Posterior vena cava (tissue), 2 donors: ENCODE measurements at regions not wholly inside any gene's neighbourhood (a gene's known extent, or its start where the extent isn't known, plus 50 kb on each side); places are given as distances from the start of the nearest gene placed in this dataset.

Experiments used
- DNase-seq: peaks from one replicate; pipeline ENCODE4 v3.0.0-alpha.2; 2020; ENCODE audit warnings: low spot score
- intact Hi-C, 2 donors: fragments of 100-400 bp; cut with DNase I; formaldehyde crosslinking; loops; one replicate each; pipeline versions ENCODE4 v1.14.1 to v1.14.2; 2022 to 2023
- donor health status: DM: yes; HTN: yes; CAD: no.
- donor health status: DM: yes; HTN: yes; CAD: no.

DNA sequence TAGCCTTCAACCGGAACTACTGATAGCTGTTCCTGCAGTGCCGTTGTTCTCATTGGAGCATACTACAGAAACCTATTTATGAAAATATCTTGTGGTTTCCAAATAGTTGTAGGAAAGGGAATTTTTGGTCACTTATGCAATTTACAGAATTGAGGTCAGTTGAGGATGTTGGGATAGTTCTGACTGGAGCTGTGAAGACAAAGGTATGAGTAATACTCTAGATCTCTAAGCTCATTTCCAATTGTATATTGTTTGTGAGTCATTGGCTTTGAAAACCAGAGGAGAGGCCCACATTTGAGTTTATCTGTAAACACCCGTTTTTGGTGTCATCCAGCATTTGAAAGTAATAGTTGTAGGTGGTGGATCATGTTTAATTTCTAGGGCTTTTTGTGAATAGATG is 561.3 kb upstream of the WWC1 start:
- DNase-seq, result no peak
- intact Hi-C loops, result no loop called here

- no peak for DNase-seq
- intact Hi-C loops, result no loop called here
Measured at GRCh38 chr5:167730656-167731055, 560.8 kb upstream of the WWC1 start.

GRCh38 chr5:167731951-167732350 is 559.5 kb upstream of the WWC1 start:
- DNase-seq, result no peak
- intact Hi-C loops, result no loop called here

DNA sequence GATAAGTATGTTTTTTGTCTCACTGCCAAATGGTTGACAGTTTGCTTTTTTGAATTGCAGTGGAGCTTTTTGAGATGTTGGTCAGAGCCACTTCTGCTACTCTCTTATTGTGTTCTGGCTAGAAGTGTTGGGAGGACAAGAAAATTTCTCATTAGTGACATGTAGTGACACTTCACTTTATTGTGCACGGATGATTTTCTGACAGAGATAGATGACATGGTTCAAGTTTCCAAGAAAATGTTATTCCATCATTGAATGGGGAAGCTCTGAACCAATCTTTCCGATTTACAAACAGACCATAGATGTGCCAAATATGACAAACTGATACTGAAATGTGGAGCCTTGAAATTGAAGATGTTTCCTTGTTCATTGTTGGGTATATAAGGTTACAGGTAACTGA is 558.9 kb upstream of the WWC1 start:
- intact Hi-C loops, result no loop called here
- no peak for DNase-seq

DNA sequence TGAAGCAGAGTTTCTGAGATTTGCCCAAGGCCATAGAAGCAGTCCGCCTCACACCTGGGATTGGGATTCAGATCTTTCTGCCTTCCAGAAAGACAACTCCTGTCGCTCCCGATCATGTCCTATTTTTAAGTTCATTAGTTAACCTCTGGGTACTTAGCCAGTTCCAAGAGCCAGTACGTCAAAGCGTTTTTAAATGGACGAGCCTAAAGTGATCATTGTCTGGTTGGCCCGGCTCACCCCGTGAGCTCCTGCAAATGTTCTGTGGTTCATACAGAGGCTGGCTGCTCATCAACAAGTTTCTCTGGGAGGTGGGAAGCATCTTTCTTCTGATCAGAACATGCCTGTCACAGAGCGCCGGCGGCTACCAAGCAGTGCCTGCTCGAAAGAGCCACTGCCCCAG is 554.5 kb upstream of the WWC1 start:
- no peak for DNase-seq
- intact Hi-C loops, result no loop called here

DNA sequence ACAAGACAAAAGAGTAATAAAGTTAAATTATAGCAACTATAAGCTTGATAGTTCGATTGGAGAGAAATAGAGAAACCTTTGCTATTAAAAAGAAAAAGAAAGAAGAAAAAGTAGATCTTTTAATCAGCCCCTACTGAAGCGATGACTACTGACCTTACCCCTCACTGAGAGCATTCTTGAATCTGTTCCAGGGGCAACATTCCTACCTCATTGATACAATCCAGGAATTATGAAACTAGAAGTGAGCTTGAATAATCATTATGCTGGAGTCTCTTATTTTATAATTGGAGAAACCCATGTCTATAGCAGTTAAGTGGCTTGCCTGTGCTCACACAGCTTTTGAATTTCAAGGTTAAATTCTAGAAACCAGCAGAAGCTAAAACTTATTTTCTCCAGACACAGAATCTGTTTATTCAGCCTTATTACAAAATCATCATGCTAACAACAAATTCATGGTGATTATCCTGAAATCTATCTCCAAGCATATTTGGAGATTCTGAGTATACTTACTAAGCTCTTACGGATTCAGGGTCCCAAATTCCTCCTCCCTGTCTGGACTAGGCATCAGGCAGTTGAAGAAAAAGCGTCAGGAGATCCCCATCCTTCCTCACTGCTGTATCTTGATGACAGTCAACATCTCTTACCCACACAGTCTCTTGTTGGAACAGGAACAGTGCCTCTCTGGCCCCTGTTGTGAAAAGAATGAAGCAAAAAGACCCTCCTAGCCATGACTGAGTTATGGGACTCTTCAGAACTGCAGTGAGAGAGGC is 547.6 kb upstream of the WWC1 start:
- DNase-seq, result no peak
- intact Hi-C loops, result no loop called here

- DNase-seq, result no peak
- intact Hi-C loops, result no loop called here
Measured at GRCh38 chr5:167745868-167746267, 545.6 kb upstream of the WWC1 start.

DNA sequence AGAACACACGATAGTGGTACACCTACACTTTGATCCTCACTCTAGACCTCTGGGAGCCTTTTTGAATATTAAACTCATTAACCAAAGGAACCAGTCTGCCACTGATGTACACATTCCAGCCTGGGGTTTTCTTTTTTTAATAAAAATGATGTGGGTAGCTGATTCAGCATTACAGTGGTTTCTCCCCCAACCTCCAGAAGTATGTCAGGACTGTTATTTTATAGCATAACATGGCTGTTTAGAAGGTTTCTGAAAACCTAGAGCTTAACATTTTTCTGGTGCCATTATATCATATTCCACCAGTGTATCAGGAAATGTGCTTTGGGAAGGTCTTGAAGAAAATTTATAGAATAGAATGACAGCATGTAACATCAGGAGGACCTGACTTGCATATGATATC is 540.9 kb upstream of the WWC1 start:
- intact Hi-C loops, result no loop called here

GRCh38 chr5:167752936-167753335 is 538.5 kb upstream of the WWC1 start:
- DNase-seq, result no peak
- intact Hi-C loops, result no loop called here

More for the DNA sequence above, 540.9 kb upstream of the WWC1 start:
- DNase-seq, result no peak

GRCh38 chr5:167753725-167754490 is 537.5 kb upstream of the WWC1 start:
- intact Hi-C loops, result no loop called here
- DNase-seq, result no peak

- intact Hi-C loops, result loop anchor here in 1 of 2 donors (5.0 kb wide), 1 partner anchor 993 kb away; no protein-coding TSS in a partner anchor
- no peak for DNase-seq
Measured at GRCh38 chr5:167754501-167755021, 536.9 kb upstream of the WWC1 start.

DNA sequence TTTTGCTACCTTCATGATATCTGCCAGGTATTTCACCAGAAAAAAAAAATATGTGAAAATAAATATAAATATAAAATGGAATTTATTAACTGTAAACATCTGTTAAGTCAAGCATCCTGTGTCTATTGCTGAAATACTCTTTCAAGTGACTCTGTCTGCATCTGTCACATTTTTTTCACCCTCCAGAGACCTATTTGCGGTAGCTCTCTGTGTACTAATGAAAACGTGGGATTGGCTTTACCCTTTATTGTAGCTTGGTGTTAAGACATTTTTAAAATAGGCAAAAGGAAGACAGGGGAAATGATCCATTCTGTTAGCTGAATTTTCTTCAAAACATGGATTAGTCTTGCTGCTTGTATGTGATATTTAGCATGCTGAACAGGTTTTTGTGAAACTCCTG is 536.0 kb upstream of the WWC1 start:
- intact Hi-C loops, result loop anchor here in 1 of 2 donors (5.0 kb wide), 1 partner anchor 992 kb away; no protein-coding TSS in a partner anchor
- DNase-seq, result no peak

DNA sequence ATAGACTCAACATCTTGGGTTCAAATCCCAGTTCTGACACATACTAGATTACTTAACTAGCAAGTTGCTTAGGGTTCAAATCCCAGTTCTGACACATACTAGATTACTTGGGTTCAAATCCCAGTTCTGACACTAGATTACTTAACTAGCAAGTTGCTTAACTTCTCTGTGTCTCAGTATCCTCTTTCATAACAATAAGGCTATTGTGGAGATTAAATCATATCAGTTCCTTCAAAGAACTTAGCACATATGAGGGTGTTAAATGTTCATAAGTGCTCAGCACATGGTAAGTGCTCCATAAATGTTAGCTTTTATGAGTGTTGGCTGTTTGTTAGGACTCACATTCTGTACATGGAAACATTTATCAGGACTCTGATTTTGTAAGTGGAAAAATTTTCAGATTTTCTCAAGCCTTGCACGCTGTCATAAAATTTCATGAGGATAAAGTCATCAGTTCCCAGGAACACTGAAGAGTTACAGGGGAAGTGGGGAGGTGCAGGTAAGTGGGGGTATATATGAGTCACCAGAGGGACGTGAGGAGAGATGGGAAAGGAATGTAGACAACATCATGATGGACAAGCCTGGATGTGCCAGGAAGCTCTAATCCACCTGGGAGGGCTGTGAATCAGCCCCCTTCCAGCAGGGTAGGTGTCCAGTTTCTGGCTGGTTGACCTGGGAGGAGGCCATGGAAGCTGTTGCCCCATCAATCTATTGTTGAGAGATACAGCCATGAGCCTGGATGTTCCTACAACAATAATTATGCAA is 532.2 kb upstream of the WWC1 start:
- intact Hi-C loops, result loop anchor here in 1 of 2 donors (5.0 kb wide), 1 partner anchor 988 kb away; no protein-coding TSS in a partner anchor
- no peak for DNase-seq

- DNase-seq, result no peak
- intact Hi-C loops, result no loop called here
Measured at GRCh38 chr5:167763772-167764171, 527.7 kb upstream of the WWC1 start.

DNA sequence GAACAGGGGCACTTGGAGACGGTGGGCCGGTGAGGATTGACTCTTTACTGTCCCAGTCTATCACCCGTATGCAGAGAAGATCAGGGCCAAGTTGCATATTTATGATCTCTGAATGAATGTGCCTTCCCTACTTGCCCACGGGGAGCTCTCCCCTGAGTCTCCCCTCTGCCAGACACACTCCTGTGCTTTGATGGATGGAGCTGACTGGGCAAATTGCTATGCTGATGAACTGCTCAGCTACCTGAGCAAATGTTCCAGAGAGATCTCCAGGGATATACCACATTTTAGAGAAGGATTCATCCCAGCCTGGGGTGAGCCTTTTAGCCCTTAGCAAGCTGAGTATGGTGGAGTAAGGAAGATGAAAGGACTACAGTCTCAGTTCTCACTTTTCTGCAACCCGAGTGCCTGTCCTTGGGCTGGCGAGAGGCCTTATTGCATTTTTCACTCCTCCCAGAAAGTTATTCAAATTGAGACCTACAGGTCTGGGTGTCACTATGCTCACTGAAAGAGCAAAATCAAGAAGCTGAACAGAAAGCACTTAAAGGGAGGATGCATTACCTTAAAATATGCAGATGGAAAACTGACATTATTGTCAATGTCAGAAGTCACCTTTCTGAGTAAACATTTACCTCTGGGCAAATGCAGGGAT is 526.7 kb upstream of the WWC1 start:
- DNase-seq, result no peak
- intact Hi-C loops, result no loop called here

DNA sequence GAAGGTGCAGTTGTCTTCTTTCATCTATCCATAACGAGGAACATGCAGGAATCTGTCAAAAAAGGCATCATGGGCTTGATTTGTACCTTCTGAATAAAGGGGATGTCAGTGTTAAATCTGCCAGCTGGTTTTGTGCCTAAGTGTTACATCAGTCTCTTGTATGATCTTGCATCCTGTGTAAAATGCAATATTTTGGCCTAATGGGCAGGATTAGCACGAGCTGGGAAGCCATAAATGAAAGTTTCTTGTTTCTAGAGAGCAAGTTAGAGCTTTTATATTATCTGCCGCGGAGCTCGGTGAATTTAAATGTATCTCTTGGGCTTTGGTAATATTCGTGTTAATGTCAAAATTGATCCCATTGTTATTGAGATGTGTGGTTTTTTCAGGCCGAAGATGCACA is 526.1 kb upstream of the WWC1 start:
- intact Hi-C loops, result no loop called here
- DNase-seq, result no peak

DNA sequence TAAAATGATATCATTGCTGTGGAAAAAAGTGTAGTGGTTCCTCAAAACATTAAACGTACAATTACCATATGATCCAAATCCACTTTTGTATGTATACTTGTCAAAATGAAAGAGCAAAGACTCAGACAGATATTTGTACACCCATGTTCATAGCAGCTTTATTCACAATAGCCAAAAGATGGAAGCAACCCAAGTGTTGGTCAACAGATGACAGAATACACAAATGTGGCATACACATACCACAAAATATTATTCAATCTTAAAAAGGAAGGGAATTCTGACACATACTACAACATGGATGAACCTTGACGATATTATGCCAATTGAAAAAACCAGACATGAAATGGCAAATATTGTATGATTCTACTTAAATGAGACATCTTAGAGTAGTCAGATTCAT is 524.5 kb upstream of the WWC1 start:
- DNase-seq, result no peak
- intact Hi-C loops, result no loop called here

DNA sequence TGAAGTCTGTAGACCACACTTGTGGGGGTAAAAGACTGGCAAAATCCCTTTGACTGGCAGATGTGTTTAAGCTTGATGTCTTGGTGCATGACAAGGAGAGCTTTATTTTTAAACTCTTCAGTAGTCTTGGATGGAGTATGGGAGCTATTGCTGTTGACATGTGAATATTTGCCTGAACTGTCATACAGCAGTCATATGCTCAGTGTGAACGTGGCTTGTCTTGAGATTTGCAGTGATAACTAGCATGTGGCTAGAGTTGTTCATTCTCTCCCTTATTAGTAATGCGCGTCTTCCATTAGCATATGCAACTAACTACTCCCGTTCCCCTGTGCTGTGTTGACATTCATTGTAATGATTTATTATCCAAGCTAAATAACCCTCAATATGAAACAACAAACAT is 523.6 kb upstream of the WWC1 start:
- intact Hi-C loops, result no loop called here
- no peak for DNase-seq

GRCh38 chr5:167769846-167770413 is 521.5 kb upstream of the WWC1 start:
- intact Hi-C loops, result no loop called here
- no peak for DNase-seq
